ENCODE measurements at regions not wholly inside any gene's neighbourhood (a gene's known extent, or its start where the extent isn't known, plus 50 kb on each side); places are given as distances from the start of the nearest gene placed in this dataset.

GRCh38 chr3:182462152-182462551 is 331.2 kb upstream of the ATP11B start:
- no peak for DNase-seq

GRCh38 chr3:182464513-182465145 is 328.7 kb upstream of the ATP11B start:
- DNase-seq: no peak

GRCh38 chr3:182465301-182466185 is 327.8 kb upstream of the ATP11B start:
- DNase-seq: no peak

GRCh38 chr3:182469086-182469485 is 324.2 kb upstream of the ATP11B start:
- DNase-seq: no peak

- DNase-seq: no peak
Measured at GRCh38 chr3:182470187-182470586, 323.1 kb upstream of the ATP11B start.

GRCh38 chr3:182473191-182473710 is 320.1 kb upstream of the ATP11B start:
- no peak for DNase-seq

GRCh38 chr3:182478369-182478768 is 314.9 kb upstream of the ATP11B start:
- DNase-seq: no peak

- DNase-seq: no peak
Measured at GRCh38 chr3:182479419-182480336, 313.6 kb upstream of the ATP11B start.

GRCh38 chr3:182482705-182483104 is 310.6 kb upstream of the ATP11B start:
- no peak for DNase-seq

GRCh38 chr3:182484682-182485081 is 308.6 kb upstream of the ATP11B start:
- no peak for DNase-seq

- no peak for DNase-seq
Measured at GRCh38 chr3:182485301-182485700, 308.0 kb upstream of the ATP11B start.

GRCh38 chr3:182486463-182486862 is 306.8 kb upstream of the ATP11B start:
- DNase-seq: no peak

- DNase-seq: no peak
Measured at GRCh38 chr3:182487143-182487542, 306.2 kb upstream of the ATP11B start.

GRCh38 chr3:182487611-182488010 is 305.7 kb upstream of the ATP11B start:
- DNase-seq: no peak

GRCh38 chr3:182490596-182491491 is 302.5 kb upstream of the ATP11B start:
- DNase-seq: no peak

GRCh38 chr3:182491577-182491976 is 301.7 kb upstream of the ATP11B start:
- DNase-seq: no peak

GRCh38 chr3:182492536-182492935 is 300.8 kb upstream of the ATP11B start:
- DNase-seq: no peak

- DNase-seq: no peak
Measured at GRCh38 chr3:182500289-182500688, 293.0 kb upstream of the ATP11B start.

- DNase-seq: no peak
Measured at GRCh38 chr3:182501856-182502255, 291.4 kb upstream of the ATP11B start.

GRCh38 chr3:182503401-182503800 is 289.9 kb upstream of the ATP11B start:
- DNase-seq: no peak
